IMR-90 (cell line): ENCODE measurements at regions not wholly inside any gene's neighbourhood (a gene's known extent, or its start where the extent isn't known, plus 50 kb on each side); places are given as distances from the start of the nearest gene placed in this dataset.

ENCODE experiments used
- ATAC-seq: fragments of 200-7000 bp; cut with Tn5 transposase; 2 replicates; pipeline ENCODE4 v1.9.1; 2020; ENCODE audit warnings: low read depth, mild to moderate bottlenecking, moderate library complexity
- BruUV-seq: library from RNA; stranded (reverse); fragments of 400-500 nt; replicated peaks from 2 replicates; lab custom pipeline; 2021; lab: Mats Ljungman, UMichigan
- CTCF ChIA-PET: fragments of 300-600 bp; formaldehyde crosslinking; extraction: SDS; loops from one replicate; lab custom pipeline; 2021; ENCODE audit warnings: antibody characterized with exemption; lab: Yijun Ruan, JAX
- POLR2A ChIA-PET: fragments of 300-600 bp; sonication (Branson Sonifier 250); formaldehyde crosslinking; loops from one replicate; lab custom pipeline; 2022; ENCODE audit warnings: antibody characterized with exemption; ENCODE audit not compliant: unreplicated experiment; lab: Charles Lee
- DNase-seq: peaks from one replicate; pipeline ENCODE4 v3.0.0; 2013
- H2AFZ ChIP-seq: replicated peaks from 2 replicates; pipeline ENCODE3; 2013; ENCODE audit warnings: low read length, mild to moderate bottlenecking; ENCODE audit not compliant: poor library complexity
- H2AK5ac ChIP-seq: 2 replicates; pipeline ENCODE4 v1.6.1; 2013; ENCODE audit warnings: low read depth, low read length, inconsistent platforms
- H2AK9ac ChIP-seq: replicated peaks from 2 replicates; pipeline ENCODE3; 2013; ENCODE audit warnings: mild to moderate bottlenecking, low read depth, low read length, moderate library complexity; ENCODE audit not compliant: poor library complexity
- H2BK120ac ChIP-seq: 2 replicates; pipeline ENCODE4 v1.6.1; 2013; ENCODE audit warnings: low read depth, low read length, inconsistent platforms
- H2BK15ac ChIP-seq: 3 replicates; pipeline ENCODE4 v1.6.1; 2013; ENCODE audit warnings: low read depth, low read length, inconsistent platforms
- H2BK20ac ChIP-seq: 2 replicates; pipeline ENCODE4 v1.6.1; 2013; ENCODE audit warnings: low read depth, mild to moderate bottlenecking, inconsistent platforms, low read length, moderate library complexity
- H2BK5ac ChIP-seq: 2 replicates; pipeline ENCODE4 v1.6.1; 2013; ENCODE audit warnings: mild to moderate bottlenecking, low read depth, low read length, inconsistent platforms; ENCODE audit not compliant: poor library complexity, severe bottlenecking
- H3K14ac ChIP-seq: replicated peaks from 2 replicates; pipeline ENCODE4 v1.6.1; 2013; ENCODE audit warnings: low read depth, low read length, inconsistent platforms
- H3K18ac ChIP-seq: 2 replicates; pipeline ENCODE4 v1.6.1; 2013; ENCODE audit warnings: low read depth, low read length, control low read depth
- H3K23ac ChIP-seq: 2 replicates; pipeline ENCODE4 v1.6.1; 2013; ENCODE audit warnings: low read depth, low read length, inconsistent platforms
- H3K27ac ChIP-seq: 2 replicates; pipeline ENCODE4 v1.5.1; 2013; ENCODE audit warnings: mild to moderate bottlenecking, control low read depth, low read length; ENCODE audit not compliant: insufficient read depth
- H3K27me3 ChIP-seq: 2 replicates; pipeline ENCODE4 v1.6.1; 2013; ENCODE audit warnings: low read length; ENCODE audit not compliant: control insufficient read depth, insufficient read depth
- H3K36me3 ChIP-seq: 2 replicates; pipeline ENCODE4 v1.6.1; 2013; ENCODE audit warnings: low read length, mixed read lengths; ENCODE audit not compliant: control insufficient read depth, insufficient read depth
- H3K4ac ChIP-seq: 2 replicates; pipeline ENCODE4 v1.6.1; 2013; ENCODE audit warnings: low read depth, low read length, inconsistent platforms
- H3K4me1 ChIP-seq: 2 replicates; pipeline ENCODE4 v1.6.1; 2013; ENCODE audit warnings: low read length, mixed read lengths; ENCODE audit not compliant: control insufficient read depth, insufficient read depth
- H3K4me2 ChIP-seq: 2 replicates; pipeline ENCODE4 v1.6.1; 2013; ENCODE audit warnings: low read depth, mild to moderate bottlenecking, control low read depth, low read length, moderate library complexity
- H3K4me3 ChIP-seq: 2 replicates; pipeline ENCODE4 v1.5.1; 2013; ENCODE audit warnings: low read depth, mild to moderate bottlenecking, control low read depth, low read length, moderate library complexity; ENCODE audit not compliant: insufficient read depth
- H3K56ac ChIP-seq: 2 replicates; pipeline ENCODE4 v1.6.1; 2013; ENCODE audit warnings: low read length, inconsistent platforms; ENCODE audit not compliant: insufficient read depth; ENCODE audit errors: extremely low read depth
- H3K79me1 ChIP-seq, 2 experiments: 2 replicates each; pipeline ENCODE4 v1.6.1; 2013; ENCODE audit warnings: low read length in 2 of 2, inconsistent platforms in 1 of 2, low read depth in 1 of 2
- H3K9ac ChIP-seq: 2 replicates; pipeline ENCODE4 v1.6.1; 2013; ENCODE audit warnings: low read depth, low read length, control low read depth
- H3K9me1 ChIP-seq: 2 replicates; pipeline ENCODE4 v1.6.1; 2013; ENCODE audit warnings: low read length, inconsistent platforms; ENCODE audit not compliant: insufficient read depth
- H3K9me3 ChIP-seq: 2 replicates; pipeline ENCODE4 v1.6.1; 2013; ENCODE audit warnings: low read length; ENCODE audit not compliant: control insufficient read depth, insufficient read depth
- H4K20me1 ChIP-seq: 2 replicates; pipeline ENCODE4 v1.6.1; 2013; ENCODE audit warnings: low read length, inconsistent platforms; ENCODE audit not compliant: insufficient read depth
- H4K5ac ChIP-seq: 2 replicates; pipeline ENCODE4 v1.6.1; 2013; ENCODE audit warnings: mild to moderate bottlenecking, low read depth, low read length, control low read depth
- H4K8ac ChIP-seq, 2 experiments: 2 replicates each; pipeline ENCODE4 v1.6.1; 2013; ENCODE audit warnings: low read depth in 2 of 2, low read length in 2 of 2, control low read depth in 1 of 2, inconsistent platforms in 1 of 2
- H4K91ac ChIP-seq: 2 replicates; pipeline ENCODE4 v1.6.1; 2013; ENCODE audit warnings: low read depth, low read length, inconsistent platforms; ENCODE audit not compliant: insufficient read depth
- CEBPB ChIP-seq: IDR thresholded peaks from 2 replicates; pipeline ENCODE4 v1.6.1; 2012; ENCODE audit warnings: low read depth, low read length, improper control_type of control experiment
- CHD1 ChIP-seq: IDR thresholded peaks from 2 replicates; pipeline ENCODE4 v1.6.1; 2012; ENCODE audit warnings: low read depth, low read length, improper control_type of control experiment
- MAFK ChIP-seq: IDR thresholded peaks from 2 replicates; pipeline ENCODE4 v1.6.1; 2012; ENCODE audit warnings: low read depth, low read length, improper control_type of control experiment
- POLR2A ChIP-seq: IDR thresholded peaks from 2 replicates; pipeline ENCODE4 v1.6.1; 2012; ENCODE audit warnings: mild to moderate bottlenecking, low read depth, low read length
- SMC3 ChIP-seq: fragments of 150-350 bp; IDR thresholded peaks from 2 replicates; pipeline ENCODE4 v1.6.1; 2016; ENCODE audit warnings: low read depth, mild to moderate bottlenecking, antibody characterized with exemption, low read length, moderate library complexity
- WGBS, 2 experiments: methylation state at CpG; one replicate each; pipeline versions ENCODE4 v1.1.5 to v1.1.7; 2013; ENCODE audit warnings: missing lambda C conversion rate in 2 of 2; ENCODE audit not compliant: insufficient read length in 1 of 2; ENCODE audit errors: extremely low coverage in 2 of 2; 5-methylcytosine and 5-hydroxymethylcytosine counted together
- dilution Hi-C: fragments of 300-500 bp; cut with HindIII; formaldehyde crosslinking; loops from one replicate; pipeline ENCODE4 v1.14.3; 2018; ENCODE audit warnings: low sequenced_read_pairs; ENCODE audit not compliant: unreplicated experiment
- in situ Hi-C: fragments of 300-500 bp; cut with MboI; formaldehyde crosslinking; loops from 3 replicates; pipeline ENCODE4 v1.14.3; 2019; ENCODE audit warnings: low sequenced_read_pairs, inconsistent platforms, mixed read lengths
- intact Hi-C: fragments of 100-400 bp; cut with micrococcal nuclease; formaldehyde crosslinking; loops from 2 replicates; pipeline ENCODE4 v1.10.0; 2022
- TF ChIP-seq, protein P1 (sequence below): conservative IDR thresholded peaks from 2 replicates; pipeline ENCODE4 v1.5.1; 2012; ENCODE audit warnings: mild to moderate bottlenecking, low read depth, low read length, improper control_type of control experiment

DNA sequence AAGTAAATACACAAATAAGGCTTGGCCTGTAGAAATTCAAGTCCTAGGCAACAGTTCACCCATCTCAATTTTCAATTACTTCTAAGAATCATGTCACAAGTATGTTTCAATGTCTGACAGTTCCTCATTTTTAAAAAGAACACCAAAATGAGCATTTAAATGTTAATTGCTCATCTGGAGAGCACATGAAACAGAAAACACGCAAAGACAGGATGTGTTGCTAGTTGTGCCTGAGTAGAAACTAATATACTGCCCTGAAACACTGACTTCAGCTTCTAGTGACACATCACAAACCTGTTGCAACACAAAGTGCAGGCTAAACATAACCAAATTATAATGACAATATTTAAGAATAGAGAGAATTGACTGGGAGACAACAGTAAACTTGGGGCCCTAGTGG, 167.3 kb upstream of the THBS1 start:
- Histone ChIP-seq H3K9me1 (no peaks in the 10 kb centered on the region; the same call in 1 of the 2 replicates), H3K27me3 (no peaks in the 10 kb centered on the region; the same call in none of the 2 replicates), H3K4me3 (no peak overlapping the region), H3K9ac (no peak overlapping the region), H4K8ac (no peak overlapping the region), H3K4ac (no peak overlapping the region), H2AFZ (no peak overlapping the region), H3K27ac (no peak overlapping the region), H3K4me2 (no peak overlapping the region), H4K20me1 (no peaks in the 10 kb centered on the region), H2BK120ac (no peak overlapping the region), H2AK9ac (no peak overlapping the region), H3K4me1 (no peaks in the 10 kb centered on the region; the same call in 1 of the 2 replicates), H3K18ac (peak overlapping the region; percentile 20; the same call in 1 of the 2 replicates), H2AK5ac (no peak overlapping the region), H3K23ac (no peak overlapping the region), H2BK15ac (no peak overlapping the region), H4K91ac (no peak overlapping the region), H2BK5ac (no peak overlapping the region), H3K79me1 (no peaks in the 10 kb centered on the region), H3K36me3 (no peaks in the 10 kb centered on the region), H3K9me3 (peaks cover 8% of the 10 kb centered on the region), H2BK20ac (no peak overlapping the region), H3K56ac (no peak overlapping the region), H3K14ac (no peak overlapping the region; the same call in 1 of the 2 replicates), H4K5ac (no peak overlapping the region)
- TF ChIP-seq CHD1 = no peak
- peak; percentile 76 for TF ChIP-seq CEBPB
- TF ChIP-seq, protein P1, sequence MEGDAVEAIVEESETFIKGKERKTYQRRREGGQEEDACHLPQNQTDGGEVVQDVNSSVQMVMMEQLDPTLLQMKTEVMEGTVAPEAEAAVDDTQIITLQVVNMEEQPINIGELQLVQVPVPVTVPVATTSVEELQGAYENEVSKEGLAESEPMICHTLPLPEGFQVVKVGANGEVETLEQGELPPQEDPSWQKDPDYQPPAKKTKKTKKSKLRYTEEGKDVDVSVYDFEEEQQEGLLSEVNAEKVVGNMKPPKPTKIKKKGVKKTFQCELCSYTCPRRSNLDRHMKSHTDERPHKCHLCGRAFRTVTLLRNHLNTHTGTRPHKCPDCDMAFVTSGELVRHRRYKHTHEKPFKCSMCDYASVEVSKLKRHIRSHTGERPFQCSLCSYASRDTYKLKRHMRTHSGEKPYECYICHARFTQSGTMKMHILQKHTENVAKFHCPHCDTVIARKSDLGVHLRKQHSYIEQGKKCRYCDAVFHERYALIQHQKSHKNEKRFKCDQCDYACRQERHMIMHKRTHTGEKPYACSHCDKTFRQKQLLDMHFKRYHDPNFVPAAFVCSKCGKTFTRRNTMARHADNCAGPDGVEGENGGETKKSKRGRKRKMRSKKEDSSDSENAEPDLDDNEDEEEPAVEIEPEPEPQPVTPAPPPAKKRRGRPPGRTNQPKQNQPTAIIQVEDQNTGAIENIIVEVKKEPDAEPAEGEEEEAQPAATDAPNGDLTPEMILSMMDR = no peak
- no peak for TF ChIP-seq MAFK
- no peak for TF ChIP-seq SMC3
- no peak for TF ChIP-seq POLR2A
- DNase-seq (peak; percentile 35), ATAC-seq (peak; percentile 24; the same call in 1 of the 2 replicates)
- POLR2A ChIA-PET = no interaction called here
- BruUV-seq = no TSS peak
- in situ Hi-C loops (no loop called here), intact Hi-C loops (no loop called here), dilution Hi-C loops (no loop called here)
- WGBS, 2 experiments = no CpG with 5 or more reads among the region's 1 CpG
- CTCF ChIA-PET = no interaction called here
